ENCODE measurements at regions not wholly inside any gene's neighbourhood (a gene's known extent, or its start where the extent isn't known, plus 50 kb on each side); places are given as distances from the start of the nearest gene placed in this dataset.
"Not testable (repeated sequence)": the region's sequence is repeated elsewhere in the genome, so short reads cannot be mapped to it uniquely, and the experiment has no call there.

- peak; percentile 3 to 33 for DNase-seq
These were observed 799.3 kb downstream of the DIPK2A start for GRCh38 chr3:144770915-144771351.

GRCh38 chr3:144771381-144771870, 799.8 kb downstream of the DIPK2A start:
- no peak for DNase-seq

- no peak for DNase-seq
These were observed 800.7 kb downstream of the DIPK2A start for GRCh38 chr3:144772372-144772771.

GRCh38 chr3:144773350-144773749, 801.7 kb downstream of the DIPK2A start:
- DNase-seq = no peak

GRCh38 chr3:144774897-144775296, 803.3 kb downstream of the DIPK2A start:
- no peak for DNase-seq

DNA sequence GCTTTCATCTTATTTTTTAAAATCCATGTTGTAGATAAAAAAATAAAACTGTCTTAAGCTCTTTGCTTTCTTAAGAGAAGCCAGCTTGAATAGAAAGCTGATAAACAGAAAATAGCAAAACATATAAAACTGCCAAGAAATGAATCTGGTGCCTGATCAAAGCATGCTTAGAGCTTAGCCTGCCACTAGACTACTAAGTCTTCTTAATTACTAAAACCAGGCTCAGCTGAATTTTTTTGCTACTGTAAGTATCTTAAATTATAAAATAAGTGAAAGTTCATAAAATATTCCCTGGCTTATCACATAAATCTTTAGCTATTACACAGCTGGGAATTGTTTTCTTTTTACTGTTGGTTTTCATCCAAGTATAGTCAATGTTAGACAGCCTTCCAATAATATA, 803.9 kb downstream of the DIPK2A start:
- no peak for DNase-seq

- DNase-seq = no peak
These were observed 806.3 kb downstream of the DIPK2A start for GRCh38 chr3:144777906-144778305.

DNA sequence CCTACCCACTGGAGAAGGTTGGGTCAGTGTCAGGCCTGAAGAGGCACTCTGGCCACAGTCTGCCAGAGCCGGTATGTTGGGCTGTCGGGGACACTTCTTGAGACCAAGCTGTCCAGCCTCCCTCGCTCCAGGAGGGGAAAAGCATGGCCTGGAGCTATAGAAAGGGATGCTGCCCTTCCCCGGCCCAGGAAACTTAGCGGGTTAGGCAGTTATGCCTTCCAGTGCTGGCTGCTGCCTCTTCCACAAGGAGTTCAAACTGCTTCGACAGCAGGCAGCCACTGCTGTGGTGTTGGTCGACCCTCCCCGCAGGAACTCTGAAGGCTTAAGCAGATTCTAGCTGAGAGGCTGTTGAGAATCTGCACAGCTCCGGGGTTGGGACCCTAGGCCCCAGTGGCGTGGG, 819.4 kb downstream of the DIPK2A start:
- no peak for DNase-seq

DNA sequence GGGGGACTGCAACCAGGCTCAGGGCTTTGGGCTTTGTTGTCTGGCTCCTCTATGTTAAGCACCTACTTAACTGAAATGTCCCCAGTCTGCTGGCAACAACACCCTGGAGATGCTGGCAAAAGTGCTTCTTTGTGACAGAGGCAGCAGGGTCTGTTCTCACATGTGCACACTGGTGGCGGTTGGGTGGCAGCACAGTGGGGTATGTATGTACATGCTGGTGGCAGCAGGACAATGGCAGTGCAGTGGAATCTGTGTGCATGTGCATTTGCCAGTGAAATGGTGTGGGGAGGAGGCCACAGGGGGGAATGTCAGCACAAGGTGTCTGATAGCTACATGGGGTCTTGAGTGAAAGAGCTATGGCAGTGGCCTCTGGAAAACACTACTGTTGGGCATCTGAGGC, 830.3 kb downstream of the DIPK2A start:
- no peak for DNase-seq

- DNase-seq = peak; percentile 31 to 45
These were observed 837.8 kb downstream of the DIPK2A start for GRCh38 chr3:144809380-144809779.

DNA sequence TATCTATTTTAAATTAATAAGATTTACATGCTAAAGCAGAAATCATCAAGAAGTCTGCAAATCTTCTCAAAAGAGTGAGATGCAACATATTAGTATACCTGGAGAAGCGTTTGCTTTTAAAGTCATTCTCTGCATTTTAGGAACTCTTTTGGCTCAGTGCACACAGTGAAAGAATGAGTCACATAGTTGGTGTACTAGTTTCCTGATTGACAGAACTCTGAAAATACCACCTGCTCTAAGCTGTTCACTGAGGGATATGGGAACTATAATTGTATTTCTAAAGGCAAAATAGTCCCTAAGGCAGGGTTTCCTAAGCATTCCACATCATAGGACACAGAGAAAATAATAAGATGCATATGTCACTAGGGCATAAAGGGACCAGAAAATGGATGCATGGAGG, 838.5 kb downstream of the DIPK2A start:
- DNase-seq = peak; percentile 4 to 6

- no peak for DNase-seq
These were observed 844.0 kb downstream of the DIPK2A start for GRCh38 chr3:144815655-144816054.

DNA sequence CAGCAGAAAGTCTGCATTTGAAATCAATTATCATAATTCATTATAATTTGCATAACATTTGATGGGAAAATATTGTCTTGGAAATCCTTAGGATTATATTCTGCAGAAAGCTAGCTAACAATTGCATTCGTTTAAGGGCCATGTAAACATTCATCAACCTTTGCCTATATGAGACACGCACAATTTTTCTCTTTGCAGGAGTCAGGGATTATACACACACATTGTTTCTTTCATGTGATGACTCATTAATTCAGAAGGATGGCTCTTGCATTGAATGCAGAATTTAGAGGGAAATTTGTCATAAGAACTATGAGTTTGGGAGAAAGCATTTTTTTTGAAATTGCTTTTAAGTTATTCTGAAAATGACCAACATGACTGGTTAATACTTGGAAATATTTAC, 844.7 kb downstream of the DIPK2A start:
- no peak for DNase-seq

DNA sequence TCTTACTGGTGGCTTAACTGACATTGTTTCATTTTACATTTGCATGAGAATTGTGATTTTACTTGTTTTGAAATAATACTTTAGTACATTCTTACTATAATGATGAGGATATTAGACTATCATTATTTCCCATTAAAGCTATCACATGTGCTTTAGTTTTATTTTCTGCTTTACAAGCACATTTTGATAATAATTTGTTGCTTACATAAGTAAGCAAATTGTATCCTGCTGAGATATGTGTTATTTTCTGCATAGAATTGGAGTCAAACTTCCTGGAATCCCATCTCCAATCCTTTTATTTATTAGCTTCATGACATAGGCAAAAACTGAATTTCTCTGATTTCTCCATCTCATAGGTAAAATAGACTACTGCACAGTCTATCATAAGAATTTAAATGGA, 847.4 kb downstream of the DIPK2A start:
- no peak for DNase-seq

DNA sequence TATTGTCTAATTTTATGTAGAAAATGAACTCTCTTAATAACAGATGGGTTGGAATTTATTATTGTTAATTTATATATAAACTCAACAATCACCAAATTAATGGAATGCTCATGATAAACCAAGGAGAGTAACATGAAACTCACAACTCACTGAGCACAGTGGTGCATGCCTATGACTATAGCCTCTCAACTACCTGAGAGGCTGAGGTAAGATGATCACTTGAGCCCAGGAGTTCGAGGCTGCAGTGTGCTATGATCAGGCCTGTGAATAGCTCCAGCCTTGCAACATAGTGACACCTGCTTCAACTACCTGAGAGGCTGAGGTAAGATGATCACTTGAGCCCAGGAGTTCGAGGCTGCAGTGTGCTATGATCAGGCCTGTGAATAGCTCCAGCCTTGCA, 848.6 kb downstream of the DIPK2A start:
- DNase-seq = not testable (repeated sequence)

DNA sequence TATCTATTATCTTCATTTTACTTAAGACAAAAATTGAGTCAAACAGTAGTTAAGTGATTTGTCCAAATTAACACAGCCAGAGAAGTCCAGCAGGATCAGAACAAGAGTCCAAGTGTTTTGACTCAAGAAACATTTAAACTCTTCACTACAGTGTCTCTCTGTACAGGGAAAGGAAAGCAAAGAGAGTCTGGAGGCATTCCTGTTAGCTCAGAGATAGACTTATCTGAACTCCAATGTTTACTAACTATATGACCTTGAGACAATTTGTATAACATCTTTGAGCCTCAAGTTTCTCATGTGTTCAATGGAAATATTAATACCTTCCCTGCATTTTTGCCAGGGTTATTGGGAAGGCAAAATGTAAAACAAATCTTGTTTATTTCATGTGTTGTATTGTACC, 849.1 kb downstream of the DIPK2A start:
- DNase-seq = no peak

DNA sequence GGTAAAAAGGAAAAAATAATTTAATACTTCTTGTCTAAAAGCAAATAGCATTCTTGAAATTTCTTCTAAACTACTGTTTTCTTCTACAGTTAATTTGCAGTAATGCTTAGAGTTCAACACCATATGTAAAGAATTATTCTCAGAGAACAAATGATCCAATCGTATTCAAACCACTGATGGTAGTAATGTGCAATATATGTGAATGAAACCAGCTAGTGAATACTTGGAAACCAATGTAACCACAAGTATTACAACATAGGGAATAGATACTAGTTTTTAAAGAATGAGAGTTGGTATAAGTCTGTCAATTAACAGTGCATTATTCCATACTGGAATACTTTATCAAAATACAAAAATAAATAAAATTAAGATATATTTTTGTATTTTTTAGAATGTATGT, 850.0 kb downstream of the DIPK2A start:
- no peak for DNase-seq

- no peak for DNase-seq
These were observed 851.0 kb downstream of the DIPK2A start for GRCh38 chr3:144822671-144823070.

- DNase-seq = no peak
These were observed 860.5 kb downstream of the DIPK2A start for GRCh38 chr3:144831955-144832716.

DNA sequence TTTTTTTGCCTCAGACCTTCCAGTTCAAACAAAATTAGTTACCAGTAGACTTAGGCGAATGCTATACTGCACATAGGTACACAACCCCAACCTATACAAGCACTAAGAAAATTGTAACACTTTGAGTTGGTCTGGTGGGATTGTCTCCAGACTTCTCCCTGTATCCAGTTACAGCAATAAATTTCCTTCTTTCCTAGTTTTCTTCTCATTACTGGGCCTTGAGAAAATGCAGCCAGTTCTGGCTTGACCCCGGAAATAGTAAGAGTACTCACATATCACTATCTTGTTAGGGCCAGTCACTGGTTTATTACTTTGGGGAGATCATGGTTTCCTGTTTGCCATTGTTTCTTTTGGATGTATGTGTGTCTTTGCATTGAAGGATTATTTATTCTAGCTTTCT, 868.4 kb downstream of the DIPK2A start:
- no peak for DNase-seq

- no peak for DNase-seq
These were observed 869.2 kb downstream of the DIPK2A start for GRCh38 chr3:144840866-144841265.

- peak; percentile 19 to 34 for DNase-seq
These were observed 871.5 kb downstream of the DIPK2A start for GRCh38 chr3:144843099-144843498.

DNA sequence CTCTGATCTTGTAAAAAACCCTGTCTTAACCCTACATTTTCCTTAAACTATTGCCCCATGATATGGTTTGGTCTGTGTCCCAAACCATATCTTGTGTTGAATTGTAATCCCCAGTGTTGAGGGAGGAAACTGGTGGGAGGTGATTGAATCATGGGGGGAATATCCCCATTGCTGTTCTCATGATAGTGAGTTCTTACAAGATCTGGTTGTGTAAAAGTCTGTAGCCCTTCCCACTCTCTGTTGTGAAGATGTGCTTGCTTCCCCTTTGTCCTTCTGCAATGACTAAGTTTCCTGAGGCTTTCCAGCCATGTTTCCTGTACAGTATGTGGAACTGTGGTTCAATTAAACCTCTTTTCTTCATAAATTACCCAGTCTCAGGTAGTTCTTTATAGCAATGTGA, 881.4 kb downstream of the DIPK2A start:
- DNase-seq = peak; percentile 57 to 60

- DNase-seq = not testable (repeated sequence)
These were observed 882.4 kb downstream of the DIPK2A start for GRCh38 chr3:144854020-144854419.

DNA sequence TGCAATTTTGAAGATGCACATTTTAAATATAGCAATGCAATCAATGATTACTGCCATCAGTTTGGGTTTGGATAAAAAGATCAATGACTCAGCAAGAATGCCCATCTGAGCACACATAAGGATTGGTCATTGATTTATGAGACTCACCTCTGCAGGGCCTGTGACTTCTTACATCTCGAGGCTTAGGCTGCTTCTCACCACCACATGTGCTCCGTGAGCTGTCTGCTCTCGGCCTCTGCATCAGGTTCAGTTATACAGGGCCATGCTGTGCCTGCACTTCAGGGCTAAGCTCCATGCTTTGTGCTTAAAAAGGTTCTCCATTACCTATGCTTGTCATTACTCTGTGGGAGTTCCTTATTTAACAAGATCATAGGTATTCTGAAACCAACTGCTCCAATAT, 887.5 kb downstream of the DIPK2A start:
- DNase-seq = no peak

Measured in Kasumi-1 (cell line).